Ishikawa (cell line): ENCODE measurements at regions not wholly inside any gene's neighbourhood (a gene's known extent, or its start where the extent isn't known, plus 50 kb on each side); places are given as distances from the start of the nearest gene placed in this dataset.

ENCODE experiments used
- CEBPB ChIP-seq: IDR thresholded peaks from 2 replicates; pipeline ENCODE4 v1.6.1; 2012
- CREB1 ChIP-seq: IDR thresholded peaks from 2 replicates; pipeline ENCODE4 v1.6.1; 2012; ENCODE audit warnings: low read depth
- EGR1 ChIP-seq: IDR thresholded peaks from 2 replicates; pipeline ENCODE4 v1.6.1; 2012
- EP300 ChIP-seq: IDR thresholded peaks from 2 replicates; pipeline ENCODE4 v1.6.1; 2012; ENCODE audit warnings: borderline replicate concordance
- FOXM1 ChIP-seq: IDR thresholded peaks from 2 replicates; pipeline ENCODE4 v1.6.1; 2012; ENCODE audit warnings: low read depth, borderline replicate concordance
- RAD21 ChIP-seq: IDR thresholded peaks from 2 replicates; pipeline ENCODE4 v1.6.1; 2012; ENCODE audit warnings: low read depth
- TAF1 ChIP-seq: IDR thresholded peaks from 2 replicates; pipeline ENCODE4 v1.6.1; 2012; ENCODE audit warnings: low read depth, mild to moderate bottlenecking
- TCF12 ChIP-seq: IDR thresholded peaks from 2 replicates; pipeline ENCODE4 v1.6.1; 2012; ENCODE audit warnings: low read depth
- TEAD4 ChIP-seq: IDR thresholded peaks from 2 replicates; pipeline ENCODE4 v1.6.1; 2012
- TF ChIP-seq, protein P1 (sequence below): IDR thresholded peaks from 2 replicates; pipeline ENCODE4 v1.6.1; 2012; ENCODE audit warnings: low read depth, mild to moderate bottlenecking
- TF ChIP-seq, protein P2 (sequence below): IDR thresholded peaks from 2 replicates; pipeline ENCODE4 v1.6.1; 2012

DNA sequence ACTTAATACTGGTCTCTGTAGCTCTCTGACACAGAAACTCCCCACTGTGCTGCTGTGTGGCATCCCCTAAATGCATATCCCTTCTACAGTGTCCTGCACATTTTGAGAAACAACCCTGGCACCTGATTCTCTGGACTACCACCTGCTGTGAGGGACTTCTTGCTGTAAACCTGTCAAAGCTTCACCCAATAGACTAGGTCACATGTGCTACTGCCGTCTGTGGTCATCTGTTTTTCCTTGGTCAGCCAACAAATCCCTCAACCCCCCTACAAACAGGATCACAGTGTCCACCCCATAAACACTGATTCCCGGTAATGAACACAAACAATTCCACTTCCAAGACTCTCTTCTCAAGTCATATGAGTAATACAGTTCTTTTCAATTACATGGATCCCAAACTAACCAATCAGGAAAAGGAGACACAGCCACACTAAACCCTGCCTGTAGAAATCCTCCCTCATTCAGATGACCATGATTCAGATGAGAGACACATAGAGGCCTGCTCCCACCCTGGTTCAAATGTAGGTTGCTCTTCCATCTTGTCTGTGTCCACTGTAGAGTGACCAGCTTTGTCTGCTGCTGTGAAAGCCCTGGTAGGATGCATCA is 1157.4 kb downstream of the RPIA start:
- TF ChIP-seq TAF1 (no peak), CREB1 (no peak), TCF12 (no peak), FOXM1 (no peak), CEBPB (no peak), EP300 (no peak), TEAD4 (no peak), EGR1 (no peak), RAD21 (no peak)
- TF ChIP-seq, protein P1, sequence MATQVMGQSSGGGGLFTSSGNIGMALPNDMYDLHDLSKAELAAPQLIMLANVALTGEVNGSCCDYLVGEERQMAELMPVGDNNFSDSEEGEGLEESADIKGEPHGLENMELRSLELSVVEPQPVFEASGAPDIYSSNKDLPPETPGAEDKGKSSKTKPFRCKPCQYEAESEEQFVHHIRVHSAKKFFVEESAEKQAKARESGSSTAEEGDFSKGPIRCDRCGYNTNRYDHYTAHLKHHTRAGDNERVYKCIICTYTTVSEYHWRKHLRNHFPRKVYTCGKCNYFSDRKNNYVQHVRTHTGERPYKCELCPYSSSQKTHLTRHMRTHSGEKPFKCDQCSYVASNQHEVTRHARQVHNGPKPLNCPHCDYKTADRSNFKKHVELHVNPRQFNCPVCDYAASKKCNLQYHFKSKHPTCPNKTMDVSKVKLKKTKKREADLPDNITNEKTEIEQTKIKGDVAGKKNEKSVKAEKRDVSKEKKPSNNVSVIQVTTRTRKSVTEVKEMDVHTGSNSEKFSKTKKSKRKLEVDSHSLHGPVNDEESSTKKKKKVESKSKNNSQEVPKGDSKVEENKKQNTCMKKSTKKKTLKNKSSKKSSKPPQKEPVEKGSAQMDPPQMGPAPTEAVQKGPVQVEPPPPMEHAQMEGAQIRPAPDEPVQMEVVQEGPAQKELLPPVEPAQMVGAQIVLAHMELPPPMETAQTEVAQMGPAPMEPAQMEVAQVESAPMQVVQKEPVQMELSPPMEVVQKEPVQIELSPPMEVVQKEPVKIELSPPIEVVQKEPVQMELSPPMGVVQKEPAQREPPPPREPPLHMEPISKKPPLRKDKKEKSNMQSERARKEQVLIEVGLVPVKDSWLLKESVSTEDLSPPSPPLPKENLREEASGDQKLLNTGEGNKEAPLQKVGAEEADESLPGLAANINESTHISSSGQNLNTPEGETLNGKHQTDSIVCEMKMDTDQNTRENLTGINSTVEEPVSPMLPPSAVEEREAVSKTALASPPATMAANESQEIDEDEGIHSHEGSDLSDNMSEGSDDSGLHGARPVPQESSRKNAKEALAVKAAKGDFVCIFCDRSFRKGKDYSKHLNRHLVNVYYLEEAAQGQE: no peak
- TF ChIP-seq, protein P2, sequence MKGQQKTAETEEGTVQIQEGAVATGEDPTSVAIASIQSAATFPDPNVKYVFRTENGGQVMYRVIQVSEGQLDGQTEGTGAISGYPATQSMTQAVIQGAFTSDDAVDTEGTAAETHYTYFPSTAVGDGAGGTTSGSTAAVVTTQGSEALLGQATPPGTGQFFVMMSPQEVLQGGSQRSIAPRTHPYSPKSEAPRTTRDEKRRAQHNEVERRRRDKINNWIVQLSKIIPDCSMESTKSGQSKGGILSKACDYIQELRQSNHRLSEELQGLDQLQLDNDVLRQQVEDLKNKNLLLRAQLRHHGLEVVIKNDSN: no peak
